Hepatocyte (in vitro differentiated cells): ENCODE measurements at regions not wholly inside any gene's neighbourhood (a gene's known extent, or its start where the extent isn't known, plus 50 kb on each side); places are given as distances from the start of the nearest gene placed in this dataset.

Experiments
- DNase-seq: peaks from one replicate; pipeline ENCODE4 v3.0.0-alpha.2; 2016; ENCODE audit warnings: low spot score
- H2AFZ ChIP-seq: fragments of 200-600 bp; sonication (generic); 2 replicates; pipeline ENCODE4 v1.6.0; 2016; ENCODE audit warnings: antibody characterized with exemption, mild to moderate bottlenecking
- H3K27ac ChIP-seq: fragments of 200-600 bp; sonication (generic); 2 replicates; pipeline ENCODE4 v1.5.1; 2016; ENCODE audit warnings: mild to moderate bottlenecking
- H3K27me3 ChIP-seq: fragments of 200-600 bp; sonication (generic); 2 replicates; pipeline ENCODE4 v1.6.1; 2016
- H3K36me3 ChIP-seq: fragments of 200-600 bp; sonication (generic); replicated peaks from 2 replicates; pipeline ENCODE4 v1.5.1; 2016; ENCODE audit warnings: low read depth; ENCODE audit not compliant: insufficient read depth
- H3K4me1 ChIP-seq: fragments of 200-600 bp; sonication (generic); 2 replicates; pipeline ENCODE4 v1.5.1; 2016; ENCODE audit warnings: mild to moderate bottlenecking, moderate library complexity; ENCODE audit not compliant: insufficient read depth
- H3K4me2 ChIP-seq: fragments of 200-600 bp; sonication (generic); 2 replicates; pipeline ENCODE4 v1.6.0; 2016
- H3K4me3 ChIP-seq: fragments of 200-600 bp; sonication (generic); 2 replicates; pipeline ENCODE4 v1.5.1; 2016; ENCODE audit warnings: mild to moderate bottlenecking
- H3K79me2 ChIP-seq: fragments of 200-600 bp; sonication (generic); 2 replicates; pipeline ENCODE4 v1.6.0; 2017; ENCODE audit warnings: mild to moderate bottlenecking
- H3K9me2 ChIP-seq: fragments of 200-600 bp; sonication (generic); replicated peaks from 2 replicates; pipeline ENCODE4 v1.6.0; 2017; ENCODE audit warnings: mild to moderate bottlenecking; ENCODE audit not compliant: insufficient read depth
- H3K9me3 ChIP-seq: fragments of 200-600 bp; sonication (generic); 2 replicates; pipeline ENCODE4 v1.5.1; 2016; ENCODE audit warnings: low read depth, mild to moderate bottlenecking
- H4K20me1 ChIP-seq: fragments of 200-600 bp; sonication (generic); 2 replicates; pipeline ENCODE4 v1.6.0; 2016; ENCODE audit warnings: mild to moderate bottlenecking; ENCODE audit not compliant: insufficient read depth, poor library complexity, severe bottlenecking
- CTCF ChIP-seq: fragments of 200-600 bp; sonication (generic); IDR thresholded peaks from 2 replicates; pipeline ENCODE4 v1.5.1; 2016; ENCODE audit warnings: antibody characterized with exemption, mild to moderate bottlenecking; ENCODE audit not compliant: poor library complexity
- EZH2 ChIP-seq: fragments of 200-600 bp; sonication (generic); IDR thresholded peaks from 2 replicates; pipeline ENCODE4 v1.6.1; 2016; ENCODE audit warnings: antibody characterized with exemption, mild to moderate bottlenecking, borderline replicate concordance
- EZH2phosphoT487 ChIP-seq: fragments of 200-600 bp; sonication (generic); IDR thresholded peaks from one replicate; pipeline ENCODE4 v1.6.1; 2018; ENCODE audit warnings: antibody characterized with exemption, mild to moderate bottlenecking, low read depth, moderate library complexity; ENCODE audit not compliant: unreplicated experiment, severe bottlenecking
- WGBS: methylation state at CpG from one replicate; pipeline ENCODE4 v1.1.6; 2016; ENCODE audit warnings: low lambda C conversion rate; ENCODE audit errors: missing lambda C conversion rate; 5-methylcytosine and 5-hydroxymethylcytosine counted together

- no peaks in the 10 kb centered on the region for H3K36me3 ChIP-seq
- H3K4me2 ChIP-seq: no peak overlapping the region
- no peaks in the 10 kb centered on the region for H3K27me3 ChIP-seq
- H2AFZ ChIP-seq: no peak overlapping the region
- 85% methylated on average over 3 of the region's 3 CpGs for WGBS
- DNase-seq: no peak
- TF ChIP-seq EZH2phosphoT487: no peak
- TF ChIP-seq CTCF: no peak
- TF ChIP-seq EZH2: no peak
- no peaks in the 10 kb centered on the region for H3K79me2 ChIP-seq
- H4K20me1 ChIP-seq: no peaks in the 10 kb centered on the region
- no peaks in the 10 kb centered on the region for H3K9me3 ChIP-seq
- no peaks in the 10 kb centered on the region for H3K4me1 ChIP-seq
- no peak overlapping the region for H3K27ac ChIP-seq
- no peaks in the 10 kb centered on the region for H3K9me2 ChIP-seq
- H3K4me3 ChIP-seq: no peak overlapping the region
Measured at GRCh38 chr1:198373376-198373775, 167.1 kb downstream of the ATP6V1G3 start.
